ENCODE measurements at regions not wholly inside any gene's neighbourhood (a gene's known extent, or its start where the extent isn't known, plus 50 kb on each side); places are given as distances from the start of the nearest gene placed in this dataset.

DNA sequence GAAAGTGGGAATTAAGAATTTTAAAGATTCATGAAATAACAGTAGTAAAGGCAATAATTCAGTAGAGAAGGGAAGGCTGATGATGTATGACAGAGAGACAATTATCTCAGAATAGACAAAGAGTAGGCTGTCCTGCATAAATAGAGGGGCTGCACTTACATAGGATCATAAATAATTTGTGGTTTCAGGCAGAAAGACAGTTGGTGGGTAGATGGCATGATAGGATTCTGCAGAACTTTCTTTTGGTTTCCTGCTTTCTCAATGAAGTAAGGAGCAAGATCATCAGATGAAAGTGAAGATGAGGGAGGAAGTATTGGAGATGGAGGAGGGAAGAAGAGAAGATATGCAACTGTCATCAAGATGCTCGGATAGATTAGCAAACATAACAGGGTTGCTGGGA, 604.9 kb upstream of the ZFP42 start:
- H2BK120ac ChIP-seq (ENCODE audit: low read depth, low read length, poor library complexity, severe bottlenecking): no peak overlapping the region
- no peak overlapping the region for H2BK15ac ChIP-seq (ENCODE audit: low read depth, low read length)
- no peak overlapping the region for H2BK12ac ChIP-seq (ENCODE audit: insufficient read length, low read depth, low read length)
- no peak overlapping the region for H4K91ac ChIP-seq (ENCODE audit: insufficient read length, low read depth, low read length)
- H3K23me2 ChIP-seq (ENCODE audit: insufficient read length, low read depth, low read length, poor library complexity, severe bottlenecking): no peaks in the 10 kb centered on the region
- H3K56ac ChIP-seq (ENCODE audit: insufficient read length, low read depth, low read length): no peak overlapping the region
- H3K79me2 ChIP-seq (ENCODE audit: insufficient read depth, low read length): no peaks in the 10 kb centered on the region
- DNase-seq: no peak
- no peaks in the 10 kb centered on the region for H3K27me3 ChIP-seq (ENCODE audit: insufficient read depth, low read length)
- no peak overlapping the region for H4K5ac ChIP-seq (ENCODE audit: insufficient read length, low read depth, low read length)
- H4K20me1 ChIP-seq (ENCODE audit: control insufficient read depth, insufficient read depth, insufficient read length): no peaks in the 10 kb centered on the region
- no peak overlapping the region for H3K4ac ChIP-seq (ENCODE audit: low read depth, low read length)
- no peaks in the 10 kb centered on the region for H3K4me1 ChIP-seq (ENCODE audit: insufficient read depth, low read length)
- Mint-ChIP-seq H3K27me3 (ENCODE audit: low read depth) (no peaks in the 10 kb centered on the region), H3K4me1 (no peaks in the 10 kb centered on the region), H3K9me3 (no peaks in the 10 kb centered on the region), H3K27ac (no peak overlapping the region), H3K4me3 (no peak overlapping the region), H3K36me3 (ENCODE audit: insufficient read depth in 1 of 3, low read depth in 3 of 3) (no peaks in the 10 kb centered on the region)
- no peak overlapping the region for H3K9ac ChIP-seq (ENCODE audit: extremely low read depth, insufficient read length, low read length)
- H3K4me2 ChIP-seq (ENCODE audit: insufficient read depth, insufficient read length, low read length): no peak overlapping the region
- no peak overlapping the region for H3K14ac ChIP-seq (ENCODE audit: insufficient read depth, low read length)
- H3K18ac ChIP-seq (ENCODE audit: insufficient read length, low read depth, low read length): no peak overlapping the region
- no peak overlapping the region for H2AK5ac ChIP-seq (ENCODE audit: insufficient read length, low read length)
- H3K79me1 ChIP-seq (ENCODE audit: insufficient read depth, low read depth, low read length, poor library complexity, severe bottlenecking): no peaks in the 10 kb centered on the region
- no peak overlapping the region for H3K27ac ChIP-seq (ENCODE audit: insufficient read length, low read depth, low read length)
- TF ChIP-seq CTCF (conservative IDR thresholded peaks at IDR 0.05): no peak
- no CpG with 5 or more reads among the region's 1 CpG for WGBS (ENCODE audit: extremely low coverage, insufficient read length, low lambda C conversion rate)
- H2BK5ac ChIP-seq (ENCODE audit: insufficient read length, low read length): no peak overlapping the region
- no peak overlapping the region for H4K8ac ChIP-seq (replicated peaks; ENCODE audit: insufficient read length, low read depth, low read length)
- no peak overlapping the region for H2BK20ac ChIP-seq (ENCODE audit: low read depth, low read length, poor library complexity, severe bottlenecking)
- H2AFZ ChIP-seq (ENCODE audit: low read length): no peak overlapping the region
- H3T11ph ChIP-seq (ENCODE audit: low read length): no peak overlapping the region
- H3K23ac ChIP-seq (ENCODE audit: insufficient read length, low read depth, low read length): no peak overlapping the region
- H3K9me3 ChIP-seq (ENCODE audit: control insufficient read depth, low read depth, low read length): no peaks in the 10 kb centered on the region
